OCI-LY7 (cell line): ENCODE measurements at regions not wholly inside any gene's neighbourhood (a gene's known extent, or its start where the extent isn't known, plus 50 kb on each side); places are given as distances from the start of the nearest gene placed in this dataset.

Experiments used
- BruUV-seq: library from RNA; stranded (reverse); fragments of 400-500 nt; replicated peaks from 2 replicates; lab custom pipeline; 2021; lab: Mats Ljungman, UMichigan
- CTCF ChIA-PET: fragments of 300-600 bp; sonication (Branson Sonifier 250); formaldehyde crosslinking; loops from one replicate; lab custom pipeline; 2022; ENCODE audit warnings: antibody characterized with exemption; ENCODE audit not compliant: unreplicated experiment; lab: Charles Lee
- POLR2A ChIA-PET: fragments of 300-600 bp; sonication (Branson Sonifier 250); formaldehyde crosslinking; loops from one replicate; lab custom pipeline; 2022; ENCODE audit warnings: antibody characterized with exemption; lab: Charles Lee
- DNase-seq: peaks from one replicate; pipeline ENCODE4 v3.0.0-alpha.2; 2015; ENCODE audit warnings: low spot score
- H2AFZ ChIP-seq: fragments of 200-600 bp; sonication (generic), shearing (Covaris generic); 2 replicates; pipeline ENCODE4 v1.6.1; 2014; ENCODE audit warnings: mild to moderate bottlenecking, antibody characterized with exemption, low read length, moderate library complexity
- H3K27ac ChIP-seq: fragments of 200-600 bp; sonication (generic); 2 replicates; pipeline ENCODE4 v1.5.1; 2014; ENCODE audit warnings: mixed run types, low read depth, mild to moderate bottlenecking, moderate library complexity, low read length, inconsistent platforms; ENCODE audit not compliant: poor library complexity, severe bottlenecking
- H3K36me3 ChIP-seq: fragments of 200-600 bp; sonication (generic); 2 replicates; pipeline ENCODE4 v1.6.1; 2014; ENCODE audit warnings: mild to moderate bottlenecking, antibody characterized with exemption, low read length, moderate library complexity, mixed read lengths; ENCODE audit not compliant: insufficient read depth
- H3K4me1 ChIP-seq: fragments of 200-600 bp; sonication (generic); 2 replicates; pipeline ENCODE4 v1.5.1; 2014; ENCODE audit warnings: mild to moderate bottlenecking, low read length; ENCODE audit not compliant: insufficient read depth, poor library complexity, severe bottlenecking
- H3K4me2 ChIP-seq: fragments of 200-600 bp; sonication (generic); 2 replicates; pipeline ENCODE4 v1.6.1; 2014; ENCODE audit warnings: mild to moderate bottlenecking, low read length
- H3K4me3 ChIP-seq: fragments of 200-600 bp; sonication (generic); 2 replicates; pipeline ENCODE4 v1.5.1; 2014; ENCODE audit warnings: mild to moderate bottlenecking, low read depth, low read length; ENCODE audit not compliant: poor library complexity, severe bottlenecking
- H3K79me2 ChIP-seq: fragments of 200-600 bp; sonication (generic); 2 replicates; pipeline ENCODE4 v1.6.1; 2016; ENCODE audit warnings: low read depth, mild to moderate bottlenecking, low read length, moderate library complexity, mixed read lengths; ENCODE audit not compliant: insufficient read depth
- H3K9me2 ChIP-seq: fragments of 200-600 bp; sonication (generic); 2 replicates; pipeline ENCODE4 v1.6.1; 2016; ENCODE audit warnings: mild to moderate bottlenecking, low read length, mixed read lengths; ENCODE audit not compliant: insufficient read depth
- H3K9me3 ChIP-seq: fragments of 200-600 bp; sonication (generic); 2 replicates; pipeline ENCODE4 v1.6.1; 2014; ENCODE audit warnings: mild to moderate bottlenecking, mixed run types, low read length, mixed read lengths
- H4K20me1 ChIP-seq: fragments of 200-600 bp; sonication (generic); 2 replicates; pipeline ENCODE4 v1.6.1; 2014; ENCODE audit warnings: mild to moderate bottlenecking, antibody characterized with exemption, low read length, moderate library complexity, mixed read lengths; ENCODE audit not compliant: insufficient read depth
- EZH2phosphoT487 ChIP-seq: fragments of 200-600 bp; sonication (generic); IDR thresholded peaks from 2 replicates; pipeline ENCODE4 v1.6.1; 2018; ENCODE audit warnings: low read depth, borderline replicate concordance, mild to moderate bottlenecking, mixed run types, antibody characterized with exemption, low read length, moderate library complexity, mixed read lengths
- intact Hi-C: fragments of 100-400 bp; cut with micrococcal nuclease; formaldehyde crosslinking; loops from one replicate; pipeline ENCODE4 v1.10.0; 2022; ENCODE audit not compliant: unreplicated experiment
- TF ChIP-seq, protein P1 (sequence below): fragments of 200-600 bp; sonication (generic); conservative IDR thresholded peaks from 2 replicates; pipeline ENCODE4 v1.5.1; 2014; ENCODE audit warnings: mild to moderate bottlenecking, antibody characterized with exemption, low read length, moderate library complexity, mixed read lengths

GRCh38 chr3:105139881-105140560 is 226.7 kb upstream of the ALCAM start:
- Histone ChIP-seq H3K9me2 (no peaks in the 10 kb centered on the region), H3K4me2 (no peak overlapping the region), H2AFZ (no peak overlapping the region), H3K4me1 (no peaks in the 10 kb centered on the region), H3K27ac (no peak overlapping the region), H3K4me3 (no peak overlapping the region), H4K20me1 (no peaks in the 10 kb centered on the region), H3K9me3 (no peaks in the 10 kb centered on the region), H3K79me2 (no peaks in the 10 kb centered on the region), H3K36me3 (no peaks in the 10 kb centered on the region)
- CTCF ChIA-PET: no interaction called here
- TF ChIP-seq, protein P1, sequence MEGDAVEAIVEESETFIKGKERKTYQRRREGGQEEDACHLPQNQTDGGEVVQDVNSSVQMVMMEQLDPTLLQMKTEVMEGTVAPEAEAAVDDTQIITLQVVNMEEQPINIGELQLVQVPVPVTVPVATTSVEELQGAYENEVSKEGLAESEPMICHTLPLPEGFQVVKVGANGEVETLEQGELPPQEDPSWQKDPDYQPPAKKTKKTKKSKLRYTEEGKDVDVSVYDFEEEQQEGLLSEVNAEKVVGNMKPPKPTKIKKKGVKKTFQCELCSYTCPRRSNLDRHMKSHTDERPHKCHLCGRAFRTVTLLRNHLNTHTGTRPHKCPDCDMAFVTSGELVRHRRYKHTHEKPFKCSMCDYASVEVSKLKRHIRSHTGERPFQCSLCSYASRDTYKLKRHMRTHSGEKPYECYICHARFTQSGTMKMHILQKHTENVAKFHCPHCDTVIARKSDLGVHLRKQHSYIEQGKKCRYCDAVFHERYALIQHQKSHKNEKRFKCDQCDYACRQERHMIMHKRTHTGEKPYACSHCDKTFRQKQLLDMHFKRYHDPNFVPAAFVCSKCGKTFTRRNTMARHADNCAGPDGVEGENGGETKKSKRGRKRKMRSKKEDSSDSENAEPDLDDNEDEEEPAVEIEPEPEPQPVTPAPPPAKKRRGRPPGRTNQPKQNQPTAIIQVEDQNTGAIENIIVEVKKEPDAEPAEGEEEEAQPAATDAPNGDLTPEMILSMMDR: no peak
- TF ChIP-seq EZH2phosphoT487: no peak
- no TSS peak for BruUV-seq
- no peak for DNase-seq
- intact Hi-C loops: no loop called here
- POLR2A ChIA-PET: interaction anchor here (0.5 kb wide), 1 partner anchor 1927 kb away, joined by 3 read pairs; no protein-coding TSS in a partner anchor

DNA sequence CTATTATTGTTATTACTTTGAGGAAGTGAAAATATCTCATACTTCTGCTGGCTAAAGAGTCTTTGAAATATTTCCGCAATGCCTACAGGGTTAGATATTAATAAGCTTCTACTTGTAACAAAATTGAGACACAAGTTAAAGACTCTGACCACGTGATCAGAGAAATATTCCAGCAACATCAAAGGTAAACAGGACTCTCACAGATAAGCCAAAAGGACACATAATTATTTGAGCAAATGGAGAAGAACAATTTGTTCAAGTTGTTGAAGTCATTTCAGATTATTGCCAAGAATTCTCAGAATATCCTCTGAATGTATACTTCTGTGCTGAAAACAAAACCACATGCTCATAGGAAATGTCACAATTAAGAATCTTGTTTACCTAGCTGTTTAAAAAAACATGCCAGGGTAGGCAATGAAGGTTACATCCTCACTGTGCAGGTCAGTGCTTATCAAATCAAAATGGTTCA is 225.8 kb upstream of the ALCAM start:
- CTCF ChIA-PET: no interaction called here
- H2AFZ ChIP-seq: no peak overlapping the region

More for the DNA sequence above, 225.8 kb upstream of the ALCAM start:
- Histone ChIP-seq H3K9me3 (no peaks in the 10 kb centered on the region), H3K4me1 (no peaks in the 10 kb centered on the region), H3K4me2 (no peak overlapping the region), H3K36me3 (no peaks in the 10 kb centered on the region), H3K4me3 (no peak overlapping the region), H4K20me1 (no peaks in the 10 kb centered on the region), H3K27ac (no peak overlapping the region), H3K9me2 (no peaks in the 10 kb centered on the region), H3K79me2 (no peaks in the 10 kb centered on the region)
- DNase-seq: no peak
- no peak for TF ChIP-seq EZH2phosphoT487
- TF ChIP-seq, protein P1: no peak
- POLR2A ChIA-PET: interaction anchor here (0.5 to 1.0 kb wide), 6 partner anchors 24 to 979 kb away, joined by 3 to 6 read pairs (median 3); no protein-coding TSS in a partner anchor
- intact Hi-C loops: no loop called here
- BruUV-seq: no TSS peak
